Activated CD8-positive, alpha-beta memory T cell treated with anti-CD3 and anti-CD28 coated beads for 24 hours (primary cell): ENCODE measurements at regions not wholly inside any gene's neighbourhood (a gene's known extent, or its start where the extent isn't known, plus 50 kb on each side); places are given as distances from the start of the nearest gene placed in this dataset.
"Not testable (repeated sequence)": the region's sequence is repeated elsewhere in the genome, so short reads cannot be mapped to it uniquely, and the experiment has no call there.

Experiments used
- DNase-seq: peaks from one replicate; pipeline ENCODE4 v3.0.0-alpha.2; 2020

GRCh38 chr16:7278636-7279035 is 54.0 kb upstream of the RBFOX1 start:
- DNase-seq = no peak

- DNase-seq = no peak
These were observed 60.0 kb upstream of the RBFOX1 start for GRCh38 chr16:7272567-7273158.

- DNase-seq = no peak
These were observed 61.2 kb upstream of the RBFOX1 start for GRCh38 chr16:7271486-7271885.

- DNase-seq = no peak
These were observed 61.8 kb upstream of the RBFOX1 start for GRCh38 chr16:7270823-7271222.

- DNase-seq = no peak
These were observed 62.6 kb upstream of the RBFOX1 start for GRCh38 chr16:7270006-7270405.

GRCh38 chr16:7268182-7268581 is 64.5 kb upstream of the RBFOX1 start:
- no peak for DNase-seq

GRCh38 chr16:7257016-7257415 is 75.6 kb upstream of the RBFOX1 start:
- no peak for DNase-seq

GRCh38 chr16:7246578-7246977 is 86.1 kb upstream of the RBFOX1 start:
- DNase-seq = no peak

GRCh38 chr16:7239547-7239946 is 93.1 kb upstream of the RBFOX1 start:
- DNase-seq = no peak

- no peak for DNase-seq
These were observed 95.7 kb upstream of the RBFOX1 start for GRCh38 chr16:7236824-7237410.

- DNase-seq = no peak
These were observed 98.7 kb upstream of the RBFOX1 start for GRCh38 chr16:7233975-7234374.

GRCh38 chr16:7231762-7232161 is 100.9 kb upstream of the RBFOX1 start:
- no peak for DNase-seq

GRCh38 chr16:7229433-7230218 is 103.0 kb upstream of the RBFOX1 start:
- DNase-seq = not testable (repeated sequence)

- DNase-seq = no peak
These were observed 105.4 kb upstream of the RBFOX1 start for GRCh38 chr16:7227229-7227721.

GRCh38 chr16:7221157-7221556 is 111.5 kb upstream of the RBFOX1 start:
- DNase-seq = no peak

- DNase-seq = no peak
These were observed 113.7 kb upstream of the RBFOX1 start for GRCh38 chr16:7218936-7219335.

- DNase-seq = no peak
These were observed 114.8 kb upstream of the RBFOX1 start for GRCh38 chr16:7217797-7218196.

- DNase-seq = no peak
These were observed 115.9 kb upstream of the RBFOX1 start for GRCh38 chr16:7216719-7217118.

- DNase-seq = no peak
These were observed 120.9 kb upstream of the RBFOX1 start for GRCh38 chr16:7211781-7212180.

GRCh38 chr16:7209598-7209997 is 123.0 kb upstream of the RBFOX1 start:
- DNase-seq = no peak

GRCh38 chr16:7206469-7206868 is 126.2 kb upstream of the RBFOX1 start:
- no peak for DNase-seq

- no peak for DNase-seq
These were observed 132.3 kb upstream of the RBFOX1 start for GRCh38 chr16:7200320-7200719.

GRCh38 chr16:7185689-7186088 is 147.0 kb upstream of the RBFOX1 start:
- DNase-seq = no peak

GRCh38 chr16:7185165-7185564 is 147.5 kb upstream of the RBFOX1 start:
- DNase-seq = no peak
